H1 (cell line): ENCODE measurements at regions not wholly inside any gene's neighbourhood (a gene's known extent, or its start where the extent isn't known, plus 50 kb on each side); places are given as distances from the start of the nearest gene placed in this dataset.

Source experiments
- CTCF ChIA-PET: fragments of 300-600 bp; sonication (Branson Sonifier 250); formaldehyde crosslinking; loops from one replicate; lab custom pipeline; 2021; ENCODE audit not compliant: partially characterized antibody; lab: Charles Lee
- POLR2A ChIA-PET: fragments of 300-600 bp; sonication (Branson Sonifier 250); formaldehyde crosslinking; loops from one replicate; lab custom pipeline; 2021; ENCODE audit warnings: inconsistent platforms; ENCODE audit not compliant: partially characterized antibody; lab: Charles Lee
- DNase-seq, 2 experiments: peaks; one replicate each; pipeline versions ENCODE4 v3.0.0 to v3.0.0-alpha.2; 2010 to 2022; ENCODE audit warnings: low spot score in 2 of 2, low read depth in 1 of 2, mixed read lengths in 1 of 2
- FAIRE-seq: peaks from 2 replicates; lab custom pipeline; 2011; peaks lifted over from hg19 to GRCh38; lab: Jason Lieb, UNC
- H2AFZ ChIP-seq: 2 replicates; pipeline ENCODE4 v1.8.1; 2012; ENCODE audit warnings: low read length, inconsistent platforms
- H2AK5ac ChIP-seq: 2 replicates; pipeline ENCODE4 v1.6.1; 2013; ENCODE audit warnings: low read depth, low read length
- H2BK120ac ChIP-seq: replicated peaks from 2 replicates; pipeline ENCODE3; 2013; ENCODE audit warnings: low read depth, low read length, inconsistent platforms
- H2BK12ac ChIP-seq: 2 replicates; pipeline ENCODE4 v1.6.1; 2013; ENCODE audit warnings: low read depth, low read length
- H2BK15ac ChIP-seq: 2 replicates; pipeline ENCODE4 v1.6.1; 2013; ENCODE audit warnings: low read length
- H2BK20ac ChIP-seq: 2 replicates; pipeline ENCODE4 v1.6.1; 2013; ENCODE audit warnings: low read length
- H2BK5ac ChIP-seq: 2 replicates; pipeline ENCODE4 v1.6.1; 2013; ENCODE audit warnings: low read depth, low read length
- H3K14ac ChIP-seq: 2 replicates; pipeline ENCODE4 v1.6.1; 2013; ENCODE audit warnings: inconsistent platforms; ENCODE audit not compliant: insufficient read length
- H3K18ac ChIP-seq: 2 replicates; pipeline ENCODE4 v1.6.1; 2013; ENCODE audit warnings: low read length; ENCODE audit errors: extremely low read depth
- H3K23ac ChIP-seq: 2 replicates; pipeline ENCODE4 v1.6.1; 2013; ENCODE audit warnings: inconsistent platforms; ENCODE audit not compliant: insufficient read length
- H3K23me2 ChIP-seq: 2 replicates; pipeline ENCODE4 v1.6.1; 2013; ENCODE audit warnings: low read depth, low read length
- H3K27ac ChIP-seq: 2 replicates; pipeline ENCODE4 v1.6.1; 2011; ENCODE audit warnings: low read depth, low read length, inconsistent platforms
- H3K27me3 ChIP-seq, 4 experiments: replicated peaks in 1 of 4; 1 replicate in 1 of 4; 2 replicates in 3 of 4; pipeline versions ENCODE4 v1.6.1 to v1.8.1; 2011 to 2013; ENCODE audit warnings: low read length in 3 of 4, mild to moderate bottlenecking in 3 of 4, inconsistent platforms in 2 of 4, mixed read lengths in 2 of 4, moderate library complexity in 1 of 4; ENCODE audit not compliant: control insufficient read depth in 3 of 4, insufficient read depth in 3 of 4; ENCODE audit errors: extremely low read depth in 1 of 4
- H3K36me3 ChIP-seq, 4 experiments: 2 replicates each; pipeline versions ENCODE4 v1.6.1 to v1.8.1; 2011 to 2013; ENCODE audit warnings: mild to moderate bottlenecking in 4 of 4, low read length in 3 of 4, moderate library complexity in 2 of 4, control low read depth in 1 of 4, inconsistent platforms in 1 of 4; ENCODE audit not compliant: insufficient read depth in 4 of 4, control insufficient read depth in 2 of 4
- H3K4ac ChIP-seq: replicated peaks from 2 replicates; pipeline ENCODE3; 2013; ENCODE audit warnings: low read length, low read depth, mixed read lengths, inconsistent platforms; ENCODE audit not compliant: insufficient read length
- H3K4me1 ChIP-seq, 4 experiments: replicated peaks in 1 of 4; 1 replicate in 1 of 4; 2 replicates in 3 of 4; pipeline versions ENCODE4 v1.6.1 to v1.8.1; 2011 to 2013; ENCODE audit warnings: low read length in 3 of 4, inconsistent platforms in 2 of 4, mixed read lengths in 1 of 4; ENCODE audit not compliant: insufficient read depth in 4 of 4, control insufficient read depth in 3 of 4
- H3K4me2 ChIP-seq, 2 experiments: 2 replicates each; pipeline versions ENCODE4 v1.6.1 to v1.8.1; 2011 to 2013; ENCODE audit warnings: low read depth in 2 of 2, low read length in 2 of 2, control low read depth in 1 of 2, inconsistent platforms in 1 of 2, mild to moderate bottlenecking in 1 of 2; ENCODE audit not compliant: insufficient read depth in 1 of 2
- H3K4me3 ChIP-seq, 4 experiments: fragments of 200-600, 300-600 bp in 1 of 4; sonication (generic), shearing (Covaris generic), sonication (Bioruptor Twin) in 1 of 4; 2 replicates each; pipeline versions ENCODE4 v1.5.1 to v1.8.1; 2011 to 2016; ENCODE audit warnings: low read length in 4 of 4, low read depth in 3 of 4, control low read depth in 2 of 4, inconsistent platforms in 2 of 4, mild to moderate bottlenecking in 2 of 4, mixed read lengths in 1 of 4, moderate library complexity in 1 of 4; ENCODE audit not compliant: insufficient read depth in 2 of 4; ENCODE audit errors: extremely low read depth in 1 of 4
- H3K56ac ChIP-seq: replicated peaks from 2 replicates; pipeline ENCODE3; 2013; ENCODE audit warnings: low read depth, mild to moderate bottlenecking, mixed read lengths, low read length, inconsistent platforms; ENCODE audit not compliant: insufficient read length
- H3K79me1 ChIP-seq: 2 replicates; pipeline ENCODE4 v1.6.1; 2013; ENCODE audit warnings: low read depth, low read length, control low read depth
- H3K79me2 ChIP-seq, 2 experiments: 2 replicates each; pipeline versions ENCODE4 v1.6.1 to v1.8.1; 2012 to 2013; ENCODE audit warnings: low read length in 2 of 2, mild to moderate bottlenecking in 2 of 2, inconsistent platforms in 1 of 2; ENCODE audit not compliant: insufficient read depth in 2 of 2, control insufficient read depth in 1 of 2
- H3K9ac ChIP-seq, 4 experiments: replicated peaks in 1 of 4; 1 replicate in 1 of 4; 2 replicates in 3 of 4; pipeline versions ENCODE4 v1.6.1 to v1.8.1; 2011 to 2013; ENCODE audit warnings: low read depth in 3 of 4, low read length in 3 of 4, control low read depth in 2 of 4, mild to moderate bottlenecking in 2 of 4, moderate library complexity in 2 of 4, inconsistent platforms in 1 of 4; ENCODE audit errors: extremely low read depth in 1 of 4
- H3K9me3 ChIP-seq, 2 experiments: 2 replicates each; pipeline versions ENCODE4 v1.6.1 to v1.8.1; 2012 to 2013; ENCODE audit warnings: mild to moderate bottlenecking in 2 of 2, moderate library complexity in 2 of 2, control low read depth in 1 of 2, inconsistent platforms in 1 of 2, low read depth in 1 of 2, low read length in 1 of 2, mixed read lengths in 1 of 2; ENCODE audit not compliant: insufficient read depth in 2 of 2
- H4K20me1 ChIP-seq, 2 experiments: replicated peaks in 1 of 2; 2 replicates each; pipeline versions ENCODE3 to v1.8.1; 2011 to 2013; ENCODE audit warnings: inconsistent platforms in 2 of 2, low read length in 2 of 2, mild to moderate bottlenecking in 1 of 2; ENCODE audit not compliant: insufficient read depth in 2 of 2, control insufficient read depth in 1 of 2
- H4K5ac ChIP-seq: 2 replicates; pipeline ENCODE4 v1.6.1; 2013; ENCODE audit warnings: low read length, low read depth, mixed read lengths, inconsistent platforms; ENCODE audit not compliant: insufficient read length
- H4K8ac ChIP-seq: 2 replicates; pipeline ENCODE4 v1.8.0; 2013; ENCODE audit warnings: mild to moderate bottlenecking, moderate library complexity, low read length, inconsistent platforms; ENCODE audit not compliant: insufficient read depth; ENCODE audit errors: extremely low read depth
- H4K91ac ChIP-seq: replicated peaks from 2 replicates; pipeline ENCODE3; 2013; ENCODE audit warnings: low read length, mixed read lengths, inconsistent platforms; ENCODE audit not compliant: insufficient read length
- CBX5 ChIP-seq: fragments of 300-800, 300-1000 bp; sonication (generic); IDR thresholded peaks from 2 replicates; pipeline ENCODE4 v1.7.1; 2016; ENCODE audit warnings: antibody characterized with exemption, low read length, low read depth
- EP300 ChIP-seq, 2 experiments: IDR thresholded peaks; 1 replicate in 1 of 2; 2 replicates in 1 of 2; pipeline ENCODE4 v1.6.1; 2011 to 2012; ENCODE audit warnings: low read depth in 2 of 2, low read length in 2 of 2, mild to moderate bottlenecking in 2 of 2, borderline replicate concordance in 1 of 2, inconsistent platforms in 1 of 2, moderate library complexity in 1 of 2
- GABPA ChIP-seq: IDR thresholded peaks from 2 replicates; pipeline ENCODE4 v1.6.1; 2011; ENCODE audit warnings: mild to moderate bottlenecking, low read length, moderate library complexity, borderline replicate concordance; ENCODE audit not compliant: insufficient read depth
- GTF2F1 ChIP-seq: IDR thresholded peaks from 2 replicates; pipeline ENCODE4 v1.6.1; 2012; ENCODE audit warnings: low read depth, low read length, improper control_type of control experiment, borderline replicate concordance
- HDAC6 ChIP-seq: IDR thresholded peaks from one replicate; pipeline ENCODE4 v1.7.1; 2012; ENCODE audit warnings: low read depth, mild to moderate bottlenecking, inconsistent platforms, low read length, moderate library complexity
- MAFK ChIP-seq: IDR thresholded peaks from 2 replicates; pipeline ENCODE4 v1.6.1; 2012; ENCODE audit warnings: low read depth, mild to moderate bottlenecking, improper control_type of control experiment, low read length
- NANOG ChIP-seq: IDR thresholded peaks from 2 replicates; pipeline ENCODE4 v1.6.1; 2011; ENCODE audit warnings: low read length, low read depth, mild to moderate bottlenecking, inconsistent platforms; ENCODE audit not compliant: insufficient read depth, poor library complexity, severe bottlenecking
- POU5F1 ChIP-seq: IDR thresholded peaks from 2 replicates; pipeline ENCODE4 v1.6.1; 2011; ENCODE audit warnings: low read depth, mild to moderate bottlenecking, low read length, moderate library complexity
- RFX5 ChIP-seq: IDR thresholded peaks from 2 replicates; pipeline ENCODE4 v1.6.1; 2011; ENCODE audit warnings: low read depth, low read length, improper control_type of control experiment, borderline replicate concordance
- RXRA ChIP-seq: IDR thresholded peaks from 2 replicates; pipeline ENCODE4 v1.6.1; 2011; ENCODE audit warnings: low read depth, mild to moderate bottlenecking, low read length, moderate library complexity; ENCODE audit not compliant: insufficient read depth
- SAP30 ChIP-seq: fragments of 300-600 bp; sonication (generic); IDR thresholded peaks from 2 replicates; pipeline ENCODE4 v1.7.1; 2012; ENCODE audit warnings: low read length, moderate library complexity, mild to moderate bottlenecking, inconsistent platforms; ENCODE audit not compliant: insufficient read depth, insufficient replicate concordance
- SIRT6 ChIP-seq: IDR thresholded peaks from one replicate; pipeline ENCODE4 v1.7.1; 2012; ENCODE audit warnings: low read length, inconsistent platforms
- TBP ChIP-seq: IDR thresholded peaks from 2 replicates; pipeline ENCODE4 v1.6.1; 2011; ENCODE audit warnings: low read depth, low read length, improper control_type of control experiment
- WGBS, 2 experiments: shearing (Covaris generic) in 1 of 2; methylation state at CpG; one replicate each; pipeline versions ENCODE4 v1.1.6 to v1.1.7; 2013 to 2015; ENCODE audit warnings: low lambda C conversion rate in 2 of 2, mixed read lengths in 2 of 2, inconsistent platforms in 1 of 2, low coverage in 1 of 2, missing lambda C conversion rate in 1 of 2; ENCODE audit not compliant: insufficient replicate concordance in 2 of 2, insufficient coverage in 1 of 2, insufficient read length in 1 of 2; ENCODE audit errors: extremely low coverage in 1 of 2, missing lambda C conversion rate in 1 of 2; 5-methylcytosine and 5-hydroxymethylcytosine counted together

GRCh38 chr2:83899271-83899670 is 559.8 kb downstream of the SUCLG1 start:
- Histone ChIP-seq H4K5ac (no peak overlapping the region), H2BK12ac (no peak overlapping the region), H4K8ac (no peak overlapping the region), H2BK5ac (no peak overlapping the region), H3K27ac (no peak overlapping the region), H3K27me3 (no peaks in the 10 kb centered on the region; a peak in 1 of 7 replicates), H3K4me2 (no peak overlapping the region), H3K79me1 (no peaks in the 10 kb centered on the region), H2BK20ac (no peak overlapping the region), H2AFZ (no peak overlapping the region; the same call in 1 of the 2 replicates), H2BK120ac (no peak overlapping the region), H3K9ac (no peak overlapping the region), H3K4me3 (no peak overlapping the region), H3K9me3 (no peaks in the 10 kb centered on the region; a peak in 1 of 4 replicates), H2AK5ac (no peak overlapping the region), H4K20me1 (no peaks in the 10 kb centered on the region), H3K4me1 (no peaks in the 10 kb centered on the region), H2BK15ac (no peak overlapping the region), H3K4ac (no peak overlapping the region), H3K36me3 (no peaks in the 10 kb centered on the region; a peak in 1 of 8 replicates), H3K23ac (no peak overlapping the region), H3K56ac (no peak overlapping the region), H3K23me2 (no peaks in the 10 kb centered on the region), H4K91ac (no peak overlapping the region), H3K14ac (no peak overlapping the region), H3K79me2 (no peaks in the 10 kb centered on the region), H3K18ac (no peak overlapping the region)
- FAIRE-seq: no peak
- no peak for DNase-seq
- CTCF ChIA-PET: no interaction called here
- POLR2A ChIA-PET: no interaction called here
- WGBS, 2 experiments: 89% methylated on average over 1 of the region's 1 CpG; no CpG with 5 or more reads in 1 of the 2 experiments
- TF ChIP-seq SAP30 (no peak), CBX5 (no peak), SIRT6 (no peak), GABPA (no peak), HDAC6 (no peak), RFX5 (no peak), MAFK (no peak), POU5F1 (no peak), NANOG (no peak), RXRA (no peak), TBP (no peak), GTF2F1 (no peak), EP300 (IDR thresholded peaks at IDR 0.05; ENCODE audit: borderline replicate concordance in 1 of 2, low read depth in 2 of 2, low read length in 2 of 2) (no peak)
